Thoracic aorta (tissue), 2 donors: ENCODE measurements at regions not wholly inside any gene's neighbourhood (a gene's known extent, or its start where the extent isn't known, plus 50 kb on each side); places are given as distances from the start of the nearest gene placed in this dataset.

ENCODE experiments used
- ATAC-seq: fragments of 150-250 bp; one replicate; pipeline ENCODE4 v1.8.0; 2017; ENCODE audit warnings: low read depth; ENCODE audit not compliant: insufficient number of reproducible peaks, low FRiP score
- DNase-seq: peaks from one replicate; pipeline ENCODE4 v3.0.0-alpha.2; 2020; ENCODE audit warnings: low spot score
- H3K27ac ChIP-seq, 2 donors: fragments of 200-600 bp; sonication (generic); 1 replicate in 1 of 2; 2 replicates in 1 of 2; pipeline ENCODE4 v1.5.1; 2016; ENCODE audit warnings: mild to moderate bottlenecking in 2 of 2, moderate library complexity in 2 of 2
- H3K27me3 ChIP-seq: fragments of 200-600 bp; sonication (generic); replicated peaks from 2 replicates; pipeline ENCODE4 v1.6.0; 2016; ENCODE audit warnings: mild to moderate bottlenecking; ENCODE audit not compliant: insufficient read depth
- H3K36me3 ChIP-seq: fragments of 200-600 bp; sonication (generic); one replicate; pipeline ENCODE4 v1.5.1; 2016
- H3K4me1 ChIP-seq, 2 donors: fragments of 200-600 bp; sonication (generic); 1 replicate in 1 of 2; 2 replicates in 1 of 2; pipeline versions ENCODE4 v1.5.1 to v1.6.0; 2016; ENCODE audit warnings: low read depth in 2 of 2, mild to moderate bottlenecking in 1 of 2; ENCODE audit not compliant: control insufficient read depth in 1 of 2
- H3K4me3 ChIP-seq: fragments of 200-600 bp; sonication (generic); 2 replicates; pipeline ENCODE4 v1.5.1; 2016; ENCODE audit warnings: mild to moderate bottlenecking
- H3K9me3 ChIP-seq: fragments of 200-600 bp; sonication (generic); 2 replicates; pipeline ENCODE4 v1.5.1; 2016
- TF ChIP-seq, protein P1 (sequence below): fragments of 200-600 bp; sonication (generic); IDR thresholded peaks from one replicate; pipeline ENCODE4 v1.5.1; 2019; ENCODE audit warnings: antibody characterized with exemption

DNA sequence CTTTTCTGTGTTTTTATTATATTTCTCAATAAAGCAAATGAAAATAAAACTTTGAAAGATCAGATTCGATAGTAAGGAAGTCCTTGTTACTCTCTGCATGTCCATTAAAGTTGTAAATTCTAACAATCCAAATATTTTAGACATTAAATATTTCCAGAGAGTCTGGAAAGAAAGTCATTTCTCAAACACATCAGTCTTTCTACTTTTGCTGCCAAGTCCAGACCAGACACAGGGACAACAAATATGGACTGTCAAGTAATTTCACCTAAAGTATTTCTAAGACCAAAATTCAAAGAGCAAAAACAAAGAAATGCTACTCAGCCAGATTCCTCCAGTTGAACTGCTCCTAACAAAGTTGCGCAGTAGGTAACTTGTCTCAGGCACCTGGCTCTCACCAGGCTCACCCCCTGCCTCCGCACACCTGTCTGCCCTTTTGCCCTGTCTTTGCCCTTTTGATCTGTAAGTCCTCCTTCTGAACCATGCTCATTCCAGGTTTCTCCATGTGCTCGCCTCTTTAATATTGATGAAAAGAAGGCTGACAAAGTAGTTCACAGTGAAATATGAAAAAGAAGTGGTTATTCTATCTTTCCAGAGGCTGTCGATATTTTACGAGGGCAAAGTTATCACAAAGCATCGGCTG lies 300.5 kb downstream of the C7orf25 start:
- peak overlapping the region in 1 of 2 donors; percentile 11 for H3K27ac ChIP-seq
- H3K36me3 ChIP-seq: no peaks in the 10 kb centered on the region
- ATAC-seq (no peak), DNase-seq (no peak)
- no peaks in the 10 kb centered on the region for H3K9me3 ChIP-seq
- TF ChIP-seq, protein P1, sequence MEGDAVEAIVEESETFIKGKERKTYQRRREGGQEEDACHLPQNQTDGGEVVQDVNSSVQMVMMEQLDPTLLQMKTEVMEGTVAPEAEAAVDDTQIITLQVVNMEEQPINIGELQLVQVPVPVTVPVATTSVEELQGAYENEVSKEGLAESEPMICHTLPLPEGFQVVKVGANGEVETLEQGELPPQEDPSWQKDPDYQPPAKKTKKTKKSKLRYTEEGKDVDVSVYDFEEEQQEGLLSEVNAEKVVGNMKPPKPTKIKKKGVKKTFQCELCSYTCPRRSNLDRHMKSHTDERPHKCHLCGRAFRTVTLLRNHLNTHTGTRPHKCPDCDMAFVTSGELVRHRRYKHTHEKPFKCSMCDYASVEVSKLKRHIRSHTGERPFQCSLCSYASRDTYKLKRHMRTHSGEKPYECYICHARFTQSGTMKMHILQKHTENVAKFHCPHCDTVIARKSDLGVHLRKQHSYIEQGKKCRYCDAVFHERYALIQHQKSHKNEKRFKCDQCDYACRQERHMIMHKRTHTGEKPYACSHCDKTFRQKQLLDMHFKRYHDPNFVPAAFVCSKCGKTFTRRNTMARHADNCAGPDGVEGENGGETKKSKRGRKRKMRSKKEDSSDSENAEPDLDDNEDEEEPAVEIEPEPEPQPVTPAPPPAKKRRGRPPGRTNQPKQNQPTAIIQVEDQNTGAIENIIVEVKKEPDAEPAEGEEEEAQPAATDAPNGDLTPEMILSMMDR: no peak
- peaks cover 6 to 23% of the 10 kb centered on the region in 2 donors for H3K4me1 ChIP-seq
- H3K4me3 ChIP-seq: no peak overlapping the region
- no peaks in the 10 kb centered on the region for H3K27me3 ChIP-seq

DNA sequence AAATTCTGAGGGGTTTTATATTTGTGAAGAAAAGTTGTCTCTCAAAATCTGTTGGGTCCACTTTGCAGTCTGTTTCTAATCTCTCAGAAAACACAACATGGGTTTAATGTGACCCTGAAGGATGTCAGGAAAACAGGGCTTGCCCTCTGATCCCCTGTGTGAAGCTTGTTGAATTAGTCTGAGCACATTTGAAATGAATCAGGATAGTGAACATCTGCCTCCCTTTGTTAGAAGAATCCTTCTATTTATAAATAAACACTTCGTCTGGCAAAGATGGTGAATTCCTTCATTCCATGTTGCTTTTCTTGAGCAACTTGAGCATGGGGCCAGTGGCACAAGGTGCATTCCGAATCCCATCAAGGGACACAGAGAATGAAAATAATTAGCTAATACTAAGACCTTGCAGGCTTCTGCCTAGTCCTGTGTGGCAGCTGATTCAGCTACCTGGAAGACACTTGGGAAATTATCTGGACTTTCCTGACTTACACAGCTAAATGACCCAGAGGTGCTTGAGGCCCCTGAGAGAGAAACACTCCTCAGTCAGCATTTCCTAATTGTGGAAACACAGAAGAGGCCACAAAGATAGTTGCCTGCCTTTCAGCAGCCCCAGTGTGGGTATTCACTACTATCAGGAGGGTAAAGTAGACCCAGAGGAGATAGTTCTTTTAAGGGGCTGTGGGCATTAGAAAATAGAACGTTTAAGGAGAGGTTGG lies 305.5 kb downstream of the C7orf25 start:
- ATAC-seq (no peak), DNase-seq (no peak)
- no peaks in the 10 kb centered on the region for H3K36me3 ChIP-seq
- no peaks in the 10 kb centered on the region for H3K27me3 ChIP-seq
- peaks cover 0 to 7% of the 10 kb centered on the region in 2 donors for H3K4me1 ChIP-seq
- TF ChIP-seq, protein P1: no peak
- H3K4me3 ChIP-seq: no peak overlapping the region
- H3K27ac ChIP-seq: no peak overlapping the region
- H3K9me3 ChIP-seq: no peaks in the 10 kb centered on the region

DNA sequence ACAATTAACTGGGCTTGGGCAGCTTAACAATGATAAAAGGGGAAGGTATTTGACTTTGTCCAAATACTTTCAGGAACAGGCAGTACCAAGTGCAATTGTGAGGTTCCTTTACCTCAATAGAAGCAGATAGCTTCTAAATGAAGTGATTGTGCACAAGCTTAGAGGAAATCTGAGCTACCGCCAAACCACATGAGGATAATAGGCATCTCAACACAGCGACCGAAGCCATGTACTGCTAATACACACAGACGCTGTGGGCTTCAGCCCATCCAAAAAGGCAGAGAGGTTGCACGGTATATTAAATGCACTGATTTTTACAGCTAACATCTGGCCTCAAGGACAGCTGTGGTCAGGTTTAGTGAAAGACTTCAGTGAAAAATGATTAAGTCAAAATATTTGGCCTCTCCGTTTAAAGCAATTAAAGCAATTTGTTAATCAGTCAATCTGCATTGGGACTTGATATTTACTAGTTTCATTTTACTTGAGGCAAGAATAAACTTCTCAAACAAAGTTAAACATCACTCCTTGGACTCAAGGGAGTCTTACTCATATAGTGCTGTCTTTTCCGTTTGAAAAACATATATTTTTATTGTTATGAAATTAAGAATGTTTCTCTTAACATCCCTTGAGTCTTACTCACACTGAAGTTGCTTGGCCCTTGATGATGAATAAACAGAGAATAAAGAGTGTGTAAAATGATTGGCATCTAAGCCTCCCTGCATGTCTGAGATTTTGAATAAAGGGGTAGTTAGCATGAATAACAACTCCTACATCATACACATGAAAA lies 306.3 kb downstream of the C7orf25 start:
- H3K4me1 ChIP-seq: peaks cover 0 to 2% of the 10 kb centered on the region in 2 donors
- no peaks in the 10 kb centered on the region for H3K36me3 ChIP-seq
- TF ChIP-seq, protein P1: no peak
- no peak overlapping the region for H3K27ac ChIP-seq
- H3K4me3 ChIP-seq: no peak overlapping the region
- ATAC-seq (no peak), DNase-seq (no peak)
- H3K27me3 ChIP-seq: no peaks in the 10 kb centered on the region
- H3K9me3 ChIP-seq: no peaks in the 10 kb centered on the region

DNA sequence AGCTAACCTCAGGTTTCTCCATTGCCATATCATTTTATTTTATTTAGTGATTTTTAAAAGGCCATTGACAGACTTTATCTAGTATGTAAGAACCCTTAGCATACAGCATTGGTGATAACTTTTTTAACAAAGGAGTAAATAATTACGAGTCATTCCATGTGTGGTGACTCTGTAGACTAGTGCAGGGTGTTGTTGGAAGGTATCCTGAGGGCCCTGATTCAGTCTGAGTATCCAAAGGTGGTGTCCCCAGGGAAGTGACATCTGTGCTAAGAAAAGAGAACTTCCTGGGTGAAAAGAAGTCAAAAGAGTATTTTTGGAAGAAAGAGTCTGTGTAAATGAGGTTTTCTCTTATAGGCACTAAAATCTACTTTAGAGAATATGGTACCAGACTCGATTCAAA lies 308.4 kb downstream of the C7orf25 start:
- ATAC-seq: no peak
- no peak overlapping the region for H3K4me3 ChIP-seq
- H3K27ac ChIP-seq: no peak overlapping the region
- no peak for DNase-seq
- no peaks in the 10 kb centered on the region for H3K9me3 ChIP-seq
- TF ChIP-seq, protein P1: no peak
- no peaks in the 10 kb centered on the region for H3K27me3 ChIP-seq
- H3K36me3 ChIP-seq: no peaks in the 10 kb centered on the region
- H3K4me1 ChIP-seq: no peaks in the 10 kb centered on the region

DNA sequence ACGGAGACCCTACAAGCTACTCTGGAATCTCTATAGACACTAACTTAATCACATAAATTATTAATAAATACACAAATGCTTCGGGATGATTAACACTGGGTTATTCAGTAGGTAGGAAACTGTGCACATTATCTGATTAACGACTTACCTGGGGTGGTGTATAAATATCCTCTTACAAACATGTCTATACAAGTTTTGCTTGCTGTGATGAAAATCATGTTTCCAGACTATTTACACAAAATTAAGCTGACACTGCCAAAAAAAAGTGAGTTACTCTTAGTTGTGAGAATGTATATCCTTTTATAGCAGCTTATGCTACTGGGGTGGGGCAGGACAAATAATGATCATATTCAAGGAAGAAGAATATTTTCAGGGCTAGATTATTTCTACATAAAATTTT lies 314.6 kb downstream of the C7orf25 start:
- H3K27ac ChIP-seq: no peak overlapping the region
- TF ChIP-seq, protein P1: no peak
- no peak for ATAC-seq
- H3K9me3 ChIP-seq: no peaks in the 10 kb centered on the region
- H3K27me3 ChIP-seq: no peaks in the 10 kb centered on the region
- no peaks in the 10 kb centered on the region for H3K36me3 ChIP-seq
- no peak overlapping the region for H3K4me3 ChIP-seq
- DNase-seq: no peak
- H3K4me1 ChIP-seq: no peaks in the 10 kb centered on the region
